Epithelial cell of proximal tubule (primary cell): ENCODE measurements at regions not wholly inside any gene's neighbourhood (a gene's known extent, or its start where the extent isn't known, plus 50 kb on each side); places are given as distances from the start of the nearest gene placed in this dataset.

Experiments used
- DNase-seq: peaks from one replicate; pipeline ENCODE4 v3.0.0-alpha.2; 2011; ENCODE audit warnings: low read depth
- H3K4me3 ChIP-seq: 2 replicates; pipeline ENCODE4 v1.5.1; 2011; ENCODE audit warnings: low read depth, mild to moderate bottlenecking, low read length
- TF ChIP-seq, protein P1 (sequence below): conservative IDR thresholded peaks from 2 replicates; pipeline ENCODE4 v1.5.1; 2012; ENCODE audit warnings: low read depth, mild to moderate bottlenecking, low read length

DNA sequence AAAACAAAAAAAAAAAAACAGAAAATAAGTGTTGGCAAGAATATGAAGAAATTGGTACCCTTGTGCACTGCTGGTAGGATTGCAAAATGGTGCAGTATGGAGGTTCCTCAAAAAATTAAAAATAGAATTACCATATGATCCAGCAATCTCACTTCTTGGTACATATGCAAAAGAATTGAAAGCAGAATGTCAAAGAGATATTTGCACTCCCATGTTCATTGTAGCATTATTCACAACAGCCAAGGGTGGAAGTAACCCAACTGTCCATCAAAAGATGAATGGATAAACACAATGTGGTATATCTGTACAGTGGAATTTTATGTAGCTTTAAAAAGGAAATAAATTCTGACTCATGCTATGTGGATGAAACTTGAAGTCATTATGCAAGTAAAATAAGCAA lies 72.8 kb upstream of the POU3F3 start:
- no peak overlapping the region for H3K4me3 ChIP-seq
- DNase-seq: no peak
- TF ChIP-seq, protein P1, sequence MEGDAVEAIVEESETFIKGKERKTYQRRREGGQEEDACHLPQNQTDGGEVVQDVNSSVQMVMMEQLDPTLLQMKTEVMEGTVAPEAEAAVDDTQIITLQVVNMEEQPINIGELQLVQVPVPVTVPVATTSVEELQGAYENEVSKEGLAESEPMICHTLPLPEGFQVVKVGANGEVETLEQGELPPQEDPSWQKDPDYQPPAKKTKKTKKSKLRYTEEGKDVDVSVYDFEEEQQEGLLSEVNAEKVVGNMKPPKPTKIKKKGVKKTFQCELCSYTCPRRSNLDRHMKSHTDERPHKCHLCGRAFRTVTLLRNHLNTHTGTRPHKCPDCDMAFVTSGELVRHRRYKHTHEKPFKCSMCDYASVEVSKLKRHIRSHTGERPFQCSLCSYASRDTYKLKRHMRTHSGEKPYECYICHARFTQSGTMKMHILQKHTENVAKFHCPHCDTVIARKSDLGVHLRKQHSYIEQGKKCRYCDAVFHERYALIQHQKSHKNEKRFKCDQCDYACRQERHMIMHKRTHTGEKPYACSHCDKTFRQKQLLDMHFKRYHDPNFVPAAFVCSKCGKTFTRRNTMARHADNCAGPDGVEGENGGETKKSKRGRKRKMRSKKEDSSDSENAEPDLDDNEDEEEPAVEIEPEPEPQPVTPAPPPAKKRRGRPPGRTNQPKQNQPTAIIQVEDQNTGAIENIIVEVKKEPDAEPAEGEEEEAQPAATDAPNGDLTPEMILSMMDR: no peak

DNA sequence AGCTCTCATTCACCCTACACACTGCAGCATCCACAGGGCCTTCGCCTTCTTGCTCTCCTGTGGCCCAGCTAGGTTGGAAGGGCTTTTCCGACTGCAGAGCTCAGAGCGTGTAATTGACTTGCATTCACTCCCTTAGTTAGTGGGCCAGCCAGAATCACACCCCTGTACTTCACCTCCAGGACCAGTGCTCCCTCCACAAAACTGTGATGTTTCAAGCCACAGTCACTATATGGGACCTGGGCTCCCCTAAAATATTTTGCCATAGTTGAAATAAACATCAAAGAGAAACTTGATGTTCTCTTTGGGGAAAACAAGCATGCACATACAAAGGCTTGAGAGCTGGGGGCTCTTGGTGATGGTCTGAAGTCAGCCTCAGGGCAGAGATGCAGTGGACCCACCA lies 69.7 kb upstream of the POU3F3 start:
- no peak overlapping the region for H3K4me3 ChIP-seq
- no peak for DNase-seq
- TF ChIP-seq, protein P1: no peak

DNA sequence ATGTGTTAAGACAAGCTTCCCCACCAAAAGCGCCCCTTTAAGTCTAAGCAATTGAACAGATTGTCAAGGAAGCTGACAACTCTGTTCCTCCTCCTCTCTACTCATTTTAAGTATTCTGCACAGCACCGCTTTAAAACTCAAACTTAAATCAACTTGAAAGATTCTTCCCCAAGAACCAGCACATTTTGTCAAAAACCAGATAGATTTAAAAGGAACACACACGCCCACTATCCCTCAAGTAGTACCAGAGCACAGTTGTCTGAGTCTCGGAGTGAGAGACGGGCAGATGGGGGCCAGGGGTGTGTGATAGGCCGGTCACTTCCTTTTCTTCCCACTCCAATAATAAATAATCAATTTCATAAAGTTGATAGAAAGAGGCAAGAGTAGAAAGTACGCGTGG lies 67.7 kb upstream of the POU3F3 start:
- H3K4me3 ChIP-seq: no peak overlapping the region
- TF ChIP-seq, protein P1: no peak
- no peak for DNase-seq

DNA sequence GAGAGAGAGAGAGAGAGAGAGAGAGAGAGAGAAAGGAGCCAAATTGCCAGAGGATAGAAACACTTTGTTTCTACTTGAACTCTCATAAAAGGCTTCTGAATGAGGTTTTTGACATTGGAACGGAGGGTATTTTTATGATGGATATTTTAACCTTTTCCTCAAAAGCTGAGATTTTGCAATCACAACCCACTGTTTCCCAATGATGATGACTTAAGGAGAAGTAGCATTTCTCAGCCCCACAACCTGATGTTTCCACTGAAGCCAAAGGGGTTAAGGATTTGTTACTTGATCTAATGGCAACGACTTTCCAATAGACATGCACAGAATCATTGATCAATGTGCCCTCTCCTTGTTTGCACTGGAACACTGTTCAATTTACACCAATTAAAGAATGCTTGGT lies 67.1 kb upstream of the POU3F3 start:
- DNase-seq: no peak
- TF ChIP-seq, protein P1: no peak
- H3K4me3 ChIP-seq: no peak overlapping the region

DNA sequence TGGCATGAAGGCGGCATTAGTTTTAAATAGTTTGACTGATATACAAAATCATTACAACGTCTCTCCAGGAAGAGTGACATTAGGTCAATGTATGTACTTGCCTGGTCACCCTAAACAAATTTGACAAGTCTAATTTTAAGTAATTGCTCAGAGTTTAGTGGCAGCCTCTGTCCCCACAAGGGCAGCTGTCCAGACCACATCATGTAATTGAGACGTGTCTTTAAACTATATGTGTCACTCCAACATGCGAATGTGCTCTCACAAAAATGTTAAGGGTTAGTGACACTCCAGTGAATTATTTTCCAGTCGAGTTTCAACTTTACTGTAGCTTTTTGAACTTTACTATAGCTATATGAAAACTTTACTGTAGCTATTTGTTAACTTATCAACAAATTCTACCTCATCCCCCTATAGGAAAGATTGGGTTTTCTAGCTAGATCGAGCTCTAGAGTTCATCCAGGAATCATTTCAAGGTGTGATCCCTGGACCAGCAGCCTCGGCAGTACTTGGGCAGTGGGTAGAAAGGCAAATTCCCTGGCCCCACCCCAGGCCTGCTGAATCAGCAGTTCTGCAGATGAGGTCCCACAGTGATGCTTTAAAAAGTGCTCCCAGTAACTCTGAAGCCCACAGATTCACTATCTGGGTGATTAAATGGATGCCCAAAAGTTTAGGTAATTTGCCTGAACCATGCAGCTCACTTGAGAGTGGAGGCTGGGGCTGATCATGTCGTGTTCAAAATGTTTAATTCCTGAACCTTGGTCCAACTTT lies 66.4 kb upstream of the POU3F3 start:
- no peak overlapping the region for H3K4me3 ChIP-seq
- TF ChIP-seq, protein P1: no peak
- no peak for DNase-seq

DNA sequence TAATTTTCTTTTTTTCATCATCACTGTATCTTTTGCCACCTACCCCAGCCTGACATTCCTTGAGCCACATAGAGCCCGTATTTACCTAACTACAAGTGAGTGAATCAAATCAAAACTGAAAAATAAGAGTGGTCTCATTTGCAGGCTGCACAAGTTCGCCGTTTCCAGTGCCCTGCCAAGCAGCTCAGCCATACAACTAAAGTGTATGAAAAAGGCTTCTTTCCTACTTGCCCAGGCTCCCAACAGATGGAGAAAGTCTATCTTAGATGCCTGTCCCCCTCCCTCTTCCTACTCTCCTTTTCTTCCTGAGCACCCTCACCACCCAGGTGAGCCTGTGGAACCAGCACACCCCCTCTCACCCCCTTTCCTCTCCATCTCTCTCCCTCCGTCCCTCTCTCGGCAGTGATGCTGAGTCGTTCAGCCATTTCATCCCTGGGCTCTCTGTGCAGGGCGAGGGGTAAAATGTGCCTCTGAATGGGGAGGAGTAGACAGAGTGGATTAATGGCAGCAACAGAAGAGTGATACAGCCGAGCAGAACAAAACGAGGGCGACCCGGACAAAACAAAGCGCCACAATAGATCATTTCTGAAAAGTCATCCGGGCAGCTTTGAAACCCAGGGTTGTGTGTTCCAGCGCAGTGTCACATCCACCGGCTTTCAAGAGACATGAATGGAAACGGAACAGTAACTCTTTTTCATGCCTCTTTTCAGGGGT lies 65.0 kb upstream of the POU3F3 start:
- no peak overlapping the region for H3K4me3 ChIP-seq
- no peak for DNase-seq
- TF ChIP-seq, protein P1: no peak
